ENCODE measurements at regions not wholly inside any gene's neighbourhood (a gene's known extent, or its start where the extent isn't known, plus 50 kb on each side); places are given as distances from the start of the nearest gene placed in this dataset.

DNA sequence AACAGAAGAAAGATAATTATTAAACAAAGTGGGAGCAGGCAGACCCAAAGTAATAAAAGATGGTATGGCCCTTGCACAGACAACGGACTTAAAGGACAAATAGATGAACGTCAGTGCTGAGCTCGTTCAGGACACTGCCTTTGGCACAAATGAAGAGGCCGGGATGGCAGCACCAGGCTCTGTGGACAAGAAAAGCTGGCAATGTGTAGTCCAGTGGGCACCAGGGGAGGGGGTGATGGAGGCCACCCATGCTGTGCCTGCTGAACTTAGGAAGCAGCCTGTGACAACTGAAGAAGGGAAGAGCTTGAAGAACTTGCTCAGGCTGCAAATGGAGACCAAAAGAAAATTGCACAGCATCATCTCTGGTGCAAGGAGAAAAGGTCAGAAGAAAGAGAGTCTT lies 131.0 kb downstream of the ANKRD60 start:
- ChIA-PET POLR2A (no interaction called here), CTCF (no interaction called here)
- H3K4me1 Mint-ChIP-seq, result no peaks in the 10 kb centered on the region
- H3K4me1 ChIP-seq (ENCODE audit: insufficient read depth, low read length), result no peaks in the 10 kb centered on the region
- H3K36me3 ChIP-seq (ENCODE audit: insufficient read depth, low read length), result no peaks in the 10 kb centered on the region
- H3K4me3 ChIP-seq (ENCODE audit: low read length), result no peak overlapping the region
- H3K27me3 ChIP-seq (ENCODE audit: insufficient read depth, low read length, poor library complexity, severe bottlenecking), result no peaks in the 10 kb centered on the region
- H3K36me3 Mint-ChIP-seq, result no peaks in the 10 kb centered on the region
- no peak overlapping the region for H3K27ac ChIP-seq (ENCODE audit: low read depth, low read length)
- H3K27me3 Mint-ChIP-seq, result peaks cover 15 to 38% of the 10 kb centered on the region in 2 donors
- H3K4me3 Mint-ChIP-seq, result no peak overlapping the region
- no peak for DNase-seq
- no peak overlapping the region for H3K27ac Mint-ChIP-seq
- H3K9me3 ChIP-seq (ENCODE audit: low read length), result no peaks in the 10 kb centered on the region
- H3K9me3 Mint-ChIP-seq, result no peaks in the 10 kb centered on the region

DNA sequence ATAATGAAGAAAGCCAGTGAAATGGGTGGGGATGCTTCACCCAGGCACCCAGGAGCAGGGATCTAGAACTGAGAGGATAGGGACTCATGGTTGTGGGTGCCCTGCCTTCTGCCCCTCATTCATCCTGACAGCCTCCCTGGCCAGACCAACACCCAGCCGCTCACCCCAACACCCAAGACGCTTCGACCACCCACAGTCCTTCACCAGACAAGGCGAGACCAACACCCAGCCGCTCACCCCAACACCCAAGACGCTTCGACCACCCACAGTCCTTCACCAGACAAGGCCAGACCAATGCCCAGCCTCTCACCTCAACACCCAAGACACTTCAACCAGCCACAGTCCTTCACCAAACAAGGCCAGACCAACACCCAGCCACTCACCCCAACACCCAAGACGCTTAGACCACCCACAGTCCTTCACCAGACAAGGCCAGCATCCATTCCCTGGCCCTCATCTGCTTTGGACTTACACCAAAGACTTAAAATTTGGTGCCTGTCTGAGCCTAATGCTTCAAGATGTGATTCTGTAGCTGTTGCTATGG lies 131.5 kb downstream of the ANKRD60 start:
- H3K27me3 Mint-ChIP-seq, result peaks cover 15 to 43% of the 10 kb centered on the region in 2 donors
- no peaks in the 10 kb centered on the region for H3K27me3 ChIP-seq (ENCODE audit: insufficient read depth, low read length, poor library complexity, severe bottlenecking)
- H3K9me3 Mint-ChIP-seq, result no peaks in the 10 kb centered on the region
- no peak overlapping the region for H3K4me3 ChIP-seq (ENCODE audit: low read length)
- CTCF ChIA-PET, result no interaction called here
- POLR2A ChIA-PET, result no interaction called here
- H3K27ac ChIP-seq (ENCODE audit: low read depth, low read length), result no peak overlapping the region
- no peaks in the 10 kb centered on the region for H3K4me1 ChIP-seq (ENCODE audit: insufficient read depth, low read length)
- no peaks in the 10 kb centered on the region for H3K4me1 Mint-ChIP-seq
- no peaks in the 10 kb centered on the region for H3K9me3 ChIP-seq (ENCODE audit: low read length)
- DNase-seq, result no peak
- H3K36me3 ChIP-seq (ENCODE audit: insufficient read depth, low read length), result no peaks in the 10 kb centered on the region
- H3K27ac Mint-ChIP-seq, result peak overlapping the region in 1 of 8 donors; percentile 4
- no peaks in the 10 kb centered on the region for H3K36me3 Mint-ChIP-seq
- H3K4me3 Mint-ChIP-seq, result no peak overlapping the region

DNA sequence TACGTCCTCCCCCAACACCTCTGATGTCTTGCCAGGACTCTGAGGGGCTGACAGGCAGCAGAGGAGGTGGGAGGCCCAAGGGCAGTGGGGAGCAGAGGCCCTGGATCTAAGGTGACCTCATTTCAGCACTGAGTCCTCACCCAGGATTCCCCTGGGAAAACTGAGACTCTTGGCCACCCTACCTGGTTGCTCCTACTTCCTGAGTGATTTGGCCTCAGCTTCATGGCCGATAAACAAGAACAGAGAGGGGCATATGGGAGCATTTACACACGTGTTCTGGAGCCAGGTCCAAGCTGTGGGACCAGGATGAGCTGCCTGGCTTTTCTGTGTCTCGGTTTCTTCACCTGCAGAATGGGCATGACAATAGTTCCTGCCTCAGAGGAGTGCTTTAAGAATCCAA lies 133.8 kb downstream of the ANKRD60 start:
- H3K4me1 ChIP-seq (ENCODE audit: insufficient read depth, low read length), result no peaks in the 10 kb centered on the region
- peaks cover 10 to 50% of the 10 kb centered on the region in 2 donors for H3K27me3 Mint-ChIP-seq
- no peaks in the 10 kb centered on the region for H3K9me3 ChIP-seq (ENCODE audit: low read length)
- no peaks in the 10 kb centered on the region for H3K4me1 Mint-ChIP-seq
- ChIA-PET CTCF (no interaction called here), POLR2A (no interaction called here)
- no peak overlapping the region for H3K4me3 ChIP-seq (ENCODE audit: low read length)
- H3K36me3 Mint-ChIP-seq, result no peaks in the 10 kb centered on the region
- no peaks in the 10 kb centered on the region for H3K36me3 ChIP-seq (ENCODE audit: insufficient read depth, low read length)
- no peak overlapping the region for H3K27ac ChIP-seq (ENCODE audit: low read depth, low read length)
- DNase-seq, result no peak
- no peaks in the 10 kb centered on the region for H3K27me3 ChIP-seq (ENCODE audit: insufficient read depth, low read length, poor library complexity, severe bottlenecking)
- H3K9me3 Mint-ChIP-seq, result no peaks in the 10 kb centered on the region
- no peak overlapping the region for H3K4me3 Mint-ChIP-seq
- H3K27ac Mint-ChIP-seq, result no peak overlapping the region

DNA sequence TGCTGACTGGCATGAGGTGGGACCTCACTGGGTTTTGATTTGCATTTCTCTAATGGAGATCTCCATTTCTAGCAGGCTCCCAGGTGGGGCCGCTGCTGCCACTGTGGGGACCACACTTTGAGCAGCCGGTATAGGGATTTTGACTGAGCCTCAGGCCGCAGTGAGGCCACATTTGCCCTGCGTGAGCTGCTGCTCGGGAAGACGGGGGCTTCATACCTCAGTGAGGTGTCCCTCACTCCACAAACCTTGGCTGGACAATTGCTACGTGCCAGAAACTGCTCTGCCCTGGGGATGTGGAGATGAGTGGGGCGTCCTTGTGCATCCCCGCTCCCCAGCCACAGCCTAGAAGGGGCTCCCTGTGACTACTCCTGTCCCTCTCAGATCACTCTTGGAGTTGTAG lies 134.3 kb downstream of the ANKRD60 start:
- Histone ChIP-seq H3K36me3 (ENCODE audit: insufficient read depth, low read length) (no peaks in the 10 kb centered on the region), H3K4me3 (ENCODE audit: low read length) (no peak overlapping the region), H3K27ac (ENCODE audit: low read depth, low read length) (no peak overlapping the region), H3K4me1 (ENCODE audit: insufficient read depth, low read length) (no peaks in the 10 kb centered on the region), H3K27me3 (ENCODE audit: insufficient read depth, low read length, poor library complexity, severe bottlenecking) (no peaks in the 10 kb centered on the region), H3K9me3 (ENCODE audit: low read length) (no peaks in the 10 kb centered on the region)
- POLR2A ChIA-PET, result no interaction called here
- no peak overlapping the region for H3K4me3 Mint-ChIP-seq
- H3K9me3 Mint-ChIP-seq, result no peaks in the 10 kb centered on the region
- no peak overlapping the region for H3K27ac Mint-ChIP-seq
- DNase-seq, result no peak
- no peaks in the 10 kb centered on the region for H3K36me3 Mint-ChIP-seq
- CTCF ChIA-PET, result interaction anchor here (1.3 kb wide), 1 partner anchor 14 kb away, joined by 3 read pairs; no protein-coding TSS in a partner anchor
- no peaks in the 10 kb centered on the region for H3K4me1 Mint-ChIP-seq
- peaks cover 11 to 50% of the 10 kb centered on the region in 2 donors for H3K27me3 Mint-ChIP-seq

DNA sequence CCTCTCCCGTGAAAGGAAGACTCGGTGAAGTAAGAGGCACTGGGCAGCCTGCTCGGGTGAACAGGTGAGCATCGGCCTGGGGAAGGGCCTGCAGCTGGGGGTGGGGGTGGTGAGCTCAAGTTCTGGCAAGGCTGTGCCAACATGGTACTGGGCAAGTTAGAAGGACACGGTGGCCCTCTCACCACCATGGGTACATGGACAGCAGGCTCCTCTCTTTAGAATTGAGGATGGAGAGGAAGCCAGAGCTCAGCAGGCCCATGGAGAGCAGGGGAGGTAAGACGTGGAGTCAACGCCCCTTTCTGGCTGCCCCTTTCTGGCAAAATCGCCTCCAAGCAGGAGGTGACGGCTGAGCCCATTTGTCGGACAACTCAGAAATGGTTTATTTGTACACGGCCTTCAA lies 135.6 kb downstream of the ANKRD60 start:
- Mint-ChIP-seq H3K4me3 (no peak overlapping the region), H3K4me1 (no peaks in the 10 kb centered on the region), H3K27me3 (peaks cover 13 to 56% of the 10 kb centered on the region in 2 donors), H3K27ac (no peak overlapping the region), H3K9me3 (no peaks in the 10 kb centered on the region), H3K36me3 (no peaks in the 10 kb centered on the region)
- CTCF ChIA-PET, result interaction anchor here (1.3 kb wide), 1 partner anchor 15 kb away, joined by 3 read pairs; no protein-coding TSS in a partner anchor
- H3K27me3 ChIP-seq (ENCODE audit: insufficient read depth, low read length, poor library complexity, severe bottlenecking), result no peaks in the 10 kb centered on the region
- H3K36me3 ChIP-seq (ENCODE audit: insufficient read depth, low read length), result no peaks in the 10 kb centered on the region
- H3K4me3 ChIP-seq (ENCODE audit: low read length), result no peak overlapping the region
- H3K9me3 ChIP-seq (ENCODE audit: low read length), result no peaks in the 10 kb centered on the region
- H3K4me1 ChIP-seq (ENCODE audit: insufficient read depth, low read length), result no peaks in the 10 kb centered on the region
- no peak overlapping the region for H3K27ac ChIP-seq (ENCODE audit: low read depth, low read length)
- no peak for DNase-seq
- POLR2A ChIA-PET, result no interaction called here

DNA sequence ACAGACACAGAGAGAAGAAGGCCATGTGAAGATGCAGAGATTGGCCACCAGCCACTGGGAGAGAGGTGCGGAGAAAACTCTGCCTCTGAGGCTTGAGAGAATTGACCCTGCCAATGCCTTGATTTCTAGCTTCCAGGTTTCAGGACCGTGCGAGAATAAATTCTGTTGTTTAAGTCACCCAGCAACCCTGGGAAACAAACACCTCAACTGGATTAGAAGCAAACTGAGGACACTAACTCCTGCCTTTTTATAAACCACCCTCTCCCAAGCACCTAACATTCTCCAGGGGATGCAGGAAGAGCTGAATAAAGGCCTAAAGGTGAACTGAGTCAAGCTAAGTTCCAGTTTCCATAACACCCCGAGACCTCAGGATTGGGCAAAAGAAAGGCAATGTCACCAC lies 136.1 kb downstream of the ANKRD60 start:
- H3K27me3 ChIP-seq (ENCODE audit: insufficient read depth, low read length, poor library complexity, severe bottlenecking), result no peaks in the 10 kb centered on the region
- no peak overlapping the region for H3K4me3 Mint-ChIP-seq
- no peaks in the 10 kb centered on the region for H3K4me1 ChIP-seq (ENCODE audit: insufficient read depth, low read length)
- no peak for DNase-seq
- ChIA-PET POLR2A (no interaction called here), CTCF (no interaction called here)
- no peaks in the 10 kb centered on the region for H3K9me3 ChIP-seq (ENCODE audit: low read length)
- H3K36me3 ChIP-seq (ENCODE audit: insufficient read depth, low read length), result no peaks in the 10 kb centered on the region
- no peak overlapping the region for H3K27ac ChIP-seq (ENCODE audit: low read depth, low read length)
- H3K4me3 ChIP-seq (ENCODE audit: low read length), result no peak overlapping the region
- no peaks in the 10 kb centered on the region for H3K36me3 Mint-ChIP-seq
- peaks cover 13 to 51% of the 10 kb centered on the region in 2 donors for H3K27me3 Mint-ChIP-seq
- no peak overlapping the region for H3K27ac Mint-ChIP-seq
- H3K4me1 Mint-ChIP-seq, result no peaks in the 10 kb centered on the region
- no peaks in the 10 kb centered on the region for H3K9me3 Mint-ChIP-seq

DNA sequence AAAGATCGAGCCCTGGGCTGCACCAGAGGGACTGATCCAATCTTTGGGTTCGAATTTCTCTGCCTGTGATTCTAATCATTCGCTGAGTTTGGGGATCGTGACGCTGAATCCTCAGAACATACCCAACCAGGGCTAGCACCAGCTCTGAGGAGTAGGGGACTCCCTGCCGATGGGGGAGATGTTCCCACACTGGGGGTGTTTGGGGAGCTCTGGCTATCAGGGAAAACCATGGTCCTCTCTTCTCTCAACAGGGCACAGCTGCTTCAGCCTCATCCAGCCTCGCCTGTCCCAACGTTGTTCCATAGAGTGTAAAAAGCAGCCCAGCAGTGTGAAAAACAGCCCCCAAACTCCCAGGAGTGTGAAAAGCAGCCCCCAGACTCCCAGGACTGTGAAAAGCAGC lies 136.6 kb downstream of the ANKRD60 start:
- no peaks in the 10 kb centered on the region for H3K9me3 Mint-ChIP-seq
- H3K4me3 Mint-ChIP-seq, result no peak overlapping the region
- no peak overlapping the region for H3K27ac Mint-ChIP-seq
- no peaks in the 10 kb centered on the region for H3K36me3 ChIP-seq (ENCODE audit: insufficient read depth, low read length)
- H3K4me1 ChIP-seq (ENCODE audit: insufficient read depth, low read length), result no peaks in the 10 kb centered on the region
- ChIA-PET CTCF (interaction anchor here (0.8 kb wide), 1 partner anchor 469 kb away, joined by 3 read pairs; no protein-coding TSS in a partner anchor), POLR2A (no interaction called here)
- no peak overlapping the region for H3K4me3 ChIP-seq (ENCODE audit: low read length)
- no peaks in the 10 kb centered on the region for H3K9me3 ChIP-seq (ENCODE audit: low read length)
- no peaks in the 10 kb centered on the region for H3K27me3 ChIP-seq (ENCODE audit: insufficient read depth, low read length, poor library complexity, severe bottlenecking)
- DNase-seq, result no peak
- H3K27me3 Mint-ChIP-seq, result peaks cover 15 to 48% of the 10 kb centered on the region in 2 donors
- H3K36me3 Mint-ChIP-seq, result no peaks in the 10 kb centered on the region
- H3K27ac ChIP-seq (ENCODE audit: low read depth, low read length), result no peak overlapping the region
- H3K4me1 Mint-ChIP-seq, result no peaks in the 10 kb centered on the region

DNA sequence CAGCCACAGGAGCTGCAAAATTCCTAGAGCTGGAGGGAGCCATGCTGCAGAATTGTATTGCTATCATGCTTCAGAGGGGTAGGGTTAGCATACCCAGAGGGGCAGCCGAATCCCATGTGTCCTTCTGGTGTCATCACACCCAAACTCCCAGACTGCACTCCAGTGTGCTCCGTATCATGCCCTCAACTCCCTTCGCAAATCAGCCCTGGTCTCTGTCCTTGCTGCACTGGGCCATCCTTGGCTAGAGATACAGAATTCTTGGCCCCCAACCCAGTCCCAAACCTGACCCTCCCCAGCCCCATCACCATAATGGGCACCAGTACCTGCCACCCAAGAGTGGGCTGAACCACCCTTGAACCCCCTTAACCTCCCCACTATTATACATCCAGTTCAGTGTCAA lies 138.3 kb downstream of the ANKRD60 start:
- Histone ChIP-seq H3K4me3 (ENCODE audit: low read length) (no peak overlapping the region), H3K36me3 (ENCODE audit: insufficient read depth, low read length) (no peaks in the 10 kb centered on the region), H3K27ac (ENCODE audit: low read depth, low read length) (no peak overlapping the region), H3K4me1 (ENCODE audit: insufficient read depth, low read length) (no peaks in the 10 kb centered on the region), H3K27me3 (ENCODE audit: insufficient read depth, low read length, poor library complexity, severe bottlenecking) (no peaks in the 10 kb centered on the region), H3K9me3 (ENCODE audit: low read length) (no peaks in the 10 kb centered on the region)
- no peak for DNase-seq
- no peaks in the 10 kb centered on the region for H3K9me3 Mint-ChIP-seq
- no peak overlapping the region for H3K4me3 Mint-ChIP-seq
- POLR2A ChIA-PET, result no interaction called here
- no peaks in the 10 kb centered on the region for H3K36me3 Mint-ChIP-seq
- CTCF ChIA-PET, result no interaction called here
- H3K4me1 Mint-ChIP-seq, result no peaks in the 10 kb centered on the region
- peaks cover 16 to 39% of the 10 kb centered on the region in 2 donors for H3K27me3 Mint-ChIP-seq
- no peak overlapping the region for H3K27ac Mint-ChIP-seq

DNA sequence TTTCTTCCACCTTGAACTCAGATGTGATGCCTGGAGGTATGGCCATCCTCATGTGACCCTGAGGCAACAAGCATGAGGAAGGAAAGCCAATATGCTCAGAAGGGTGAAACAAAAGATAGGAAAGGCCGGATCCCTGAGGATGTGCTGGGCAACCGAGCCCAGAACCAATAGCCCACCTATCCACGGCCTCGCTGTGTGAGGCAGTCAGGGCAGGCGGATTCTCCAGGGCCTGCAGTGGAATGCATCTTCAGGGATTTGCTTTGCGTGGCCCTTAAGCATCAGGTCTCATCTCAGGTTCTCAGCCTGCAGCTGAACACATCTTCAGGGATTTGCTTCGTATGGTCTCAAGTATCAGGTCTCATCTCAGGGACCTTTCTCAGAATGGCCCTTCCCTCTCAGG lies 139.8 kb downstream of the ANKRD60 start:
- Histone ChIP-seq H3K27ac (ENCODE audit: low read depth, low read length) (no peak overlapping the region), H3K4me1 (ENCODE audit: insufficient read depth, low read length) (no peaks in the 10 kb centered on the region), H3K27me3 (ENCODE audit: insufficient read depth, low read length, poor library complexity, severe bottlenecking) (no peaks in the 10 kb centered on the region), H3K36me3 (ENCODE audit: insufficient read depth, low read length) (no peaks in the 10 kb centered on the region), H3K9me3 (ENCODE audit: low read length) (no peaks in the 10 kb centered on the region), H3K4me3 (ENCODE audit: low read length) (no peak overlapping the region)
- no peak for DNase-seq
- H3K4me1 Mint-ChIP-seq, result no peaks in the 10 kb centered on the region
- no peaks in the 10 kb centered on the region for H3K9me3 Mint-ChIP-seq
- ChIA-PET CTCF (no interaction called here), POLR2A (no interaction called here)
- H3K27ac Mint-ChIP-seq, result no peak overlapping the region
- H3K4me3 Mint-ChIP-seq, result no peak overlapping the region
- no peaks in the 10 kb centered on the region for H3K36me3 Mint-ChIP-seq
- H3K27me3 Mint-ChIP-seq, result peaks cover 11 to 31% of the 10 kb centered on the region in 2 donors
